Esophagus squamous epithelium (tissue), 4 donors: ENCODE measurements at regions not wholly inside any gene's neighbourhood (a gene's known extent, or its start where the extent isn't known, plus 50 kb on each side); places are given as distances from the start of the nearest gene placed in this dataset.

Experiments used
- CTCF ChIP-seq, 6 experiments: fragments of 450-650 bp in 4 of 6; fragments of 200-600 bp in 2 of 6; sonication (generic) in 2 of 6; IDR thresholded peaks; one replicate each; pipeline ENCODE4 v1.5.1; 2016 to 2019; ENCODE audit warnings: antibody characterized with exemption in 6 of 6, mild to moderate bottlenecking in 4 of 6, moderate library complexity in 4 of 6
- POLR2A ChIP-seq, 4 donors: fragments of 450-650 bp; IDR thresholded peaks; one replicate each; pipeline ENCODE4 v1.6.1; 2017; ENCODE audit warnings: antibody characterized with exemption in 4 of 4, mild to moderate bottlenecking in 4 of 4, moderate library complexity in 3 of 4

- TF ChIP-seq POLR2A (IDR thresholded peaks at IDR 0.05) = no peak
- no peak for TF ChIP-seq CTCF (IDR thresholded peaks at IDR 0.05)
Measured at GRCh38 chr4:167581449-167581965, 347.2 kb upstream of the SPOCK3 start.
